ENCODE measurements at regions not wholly inside any gene's neighbourhood (a gene's known extent, or its start where the extent isn't known, plus 50 kb on each side); places are given as distances from the start of the nearest gene placed in this dataset.

- TF ChIP-seq, protein P1, sequence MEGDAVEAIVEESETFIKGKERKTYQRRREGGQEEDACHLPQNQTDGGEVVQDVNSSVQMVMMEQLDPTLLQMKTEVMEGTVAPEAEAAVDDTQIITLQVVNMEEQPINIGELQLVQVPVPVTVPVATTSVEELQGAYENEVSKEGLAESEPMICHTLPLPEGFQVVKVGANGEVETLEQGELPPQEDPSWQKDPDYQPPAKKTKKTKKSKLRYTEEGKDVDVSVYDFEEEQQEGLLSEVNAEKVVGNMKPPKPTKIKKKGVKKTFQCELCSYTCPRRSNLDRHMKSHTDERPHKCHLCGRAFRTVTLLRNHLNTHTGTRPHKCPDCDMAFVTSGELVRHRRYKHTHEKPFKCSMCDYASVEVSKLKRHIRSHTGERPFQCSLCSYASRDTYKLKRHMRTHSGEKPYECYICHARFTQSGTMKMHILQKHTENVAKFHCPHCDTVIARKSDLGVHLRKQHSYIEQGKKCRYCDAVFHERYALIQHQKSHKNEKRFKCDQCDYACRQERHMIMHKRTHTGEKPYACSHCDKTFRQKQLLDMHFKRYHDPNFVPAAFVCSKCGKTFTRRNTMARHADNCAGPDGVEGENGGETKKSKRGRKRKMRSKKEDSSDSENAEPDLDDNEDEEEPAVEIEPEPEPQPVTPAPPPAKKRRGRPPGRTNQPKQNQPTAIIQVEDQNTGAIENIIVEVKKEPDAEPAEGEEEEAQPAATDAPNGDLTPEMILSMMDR (IDR thresholded peaks at IDR 0.05; ENCODE audit: extremely low read depth, insufficient read depth, missing control alignments) = no peak
- in situ Hi-C loops (cut with MboI; ENCODE audit: low pct_unique_long_range_greater_than_20kb, low sequenced_read_pairs, unreplicated experiment) = no loop called here
- no peak for DNase-seq (ENCODE audit: low spot score)
Measured at GRCh38 chr5:85716344-85717202, 901.2 kb upstream of the COX7C start.

- TF ChIP-seq, protein P1 (IDR thresholded peaks at IDR 0.05; ENCODE audit: extremely low read depth, insufficient read depth, missing control alignments) = no peak
- in situ Hi-C loops (cut with MboI; ENCODE audit: low pct_unique_long_range_greater_than_20kb, low sequenced_read_pairs, unreplicated experiment) = no loop called here
- DNase-seq (ENCODE audit: low spot score) = no peak
Measured at GRCh38 chr5:85717203-85717563, 900.6 kb upstream of the COX7C start.

- in situ Hi-C loops (cut with MboI; ENCODE audit: low pct_unique_long_range_greater_than_20kb, low sequenced_read_pairs, unreplicated experiment) = no loop called here
- TF ChIP-seq, protein P1 (IDR thresholded peaks at IDR 0.05; ENCODE audit: extremely low read depth, insufficient read depth, missing control alignments) = no peak
- DNase-seq (ENCODE audit: low spot score) = no peak
Measured at GRCh38 chr5:85732185-85732584, 885.6 kb upstream of the COX7C start.

GRCh38 chr5:85741972-85742371 is 875.8 kb upstream of the COX7C start:
- in situ Hi-C loops (cut with MboI; ENCODE audit: low pct_unique_long_range_greater_than_20kb, low sequenced_read_pairs, unreplicated experiment) = no loop called here
- DNase-seq (ENCODE audit: low spot score) = no peak
- TF ChIP-seq, protein P1 (IDR thresholded peaks at IDR 0.05; ENCODE audit: extremely low read depth, insufficient read depth, missing control alignments) = no peak

GRCh38 chr5:85760519-85760918 is 857.2 kb upstream of the COX7C start:
- in situ Hi-C loops (cut with MboI; ENCODE audit: low pct_unique_long_range_greater_than_20kb, low sequenced_read_pairs, unreplicated experiment) = no loop called here
- TF ChIP-seq, protein P1 (IDR thresholded peaks at IDR 0.05; ENCODE audit: extremely low read depth, insufficient read depth, missing control alignments) = no peak
- DNase-seq (ENCODE audit: low spot score) = no peak

- DNase-seq (ENCODE audit: low spot score) = no peak
- in situ Hi-C loops (cut with MboI; ENCODE audit: low pct_unique_long_range_greater_than_20kb, low sequenced_read_pairs, unreplicated experiment) = no loop called here
- TF ChIP-seq, protein P1 (IDR thresholded peaks at IDR 0.05; ENCODE audit: extremely low read depth, insufficient read depth, missing control alignments) = no peak
Measured at GRCh38 chr5:85769347-85769746, 848.4 kb upstream of the COX7C start.
